Astrocyte (in vitro differentiated cells and primary cell): ENCODE measurements at regions not wholly inside any gene's neighbourhood (a gene's known extent, or its start where the extent isn't known, plus 50 kb on each side); places are given as distances from the start of the nearest gene placed in this dataset.

Experiments used
- DNase-seq: peaks from one replicate; pipeline ENCODE4 v3.0.0-alpha.2; 2010; ENCODE audit warnings: low read depth
- FAIRE-seq: peaks from 2 replicates; lab custom pipeline; 2011; peaks lifted over from hg19 to GRCh38; lab: Jason Lieb, UNC
- H2AFZ ChIP-seq: 2 replicates; pipeline ENCODE4 v1.6.0; 2012; ENCODE audit warnings: low read depth, low read length, inconsistent platforms
- H3K27ac ChIP-seq: 2 replicates; pipeline ENCODE4 v1.5.1; 2011; ENCODE audit warnings: low read depth, low read length, inconsistent platforms
- H3K27me3 ChIP-seq: 2 replicates; pipeline ENCODE4 v1.6.0; 2011; ENCODE audit warnings: low read length, inconsistent platforms; ENCODE audit not compliant: insufficient read depth
- H3K36me3 ChIP-seq: 2 replicates; pipeline ENCODE4 v1.5.1; 2011; ENCODE audit warnings: low read length, inconsistent platforms; ENCODE audit not compliant: insufficient read depth
- H3K4me1 ChIP-seq: 2 replicates; pipeline ENCODE4 v1.5.1; 2011; ENCODE audit warnings: low read length, inconsistent platforms; ENCODE audit not compliant: insufficient read depth
- H3K4me2 ChIP-seq: 2 replicates; pipeline ENCODE4 v1.6.0; 2012; ENCODE audit warnings: low read length, inconsistent platforms
- H3K4me3 ChIP-seq: 2 replicates; pipeline ENCODE4 v1.5.1; 2011; ENCODE audit warnings: low read depth, mild to moderate bottlenecking, low read length, inconsistent platforms; ENCODE audit not compliant: insufficient read depth
- H3K79me2 ChIP-seq: 2 replicates; pipeline ENCODE4 v1.6.0; 2012; ENCODE audit warnings: mild to moderate bottlenecking, low read length, inconsistent platforms; ENCODE audit not compliant: insufficient read depth
- H3K9ac ChIP-seq: 2 replicates; pipeline ENCODE4 v1.6.0; 2012; ENCODE audit warnings: mild to moderate bottlenecking, low read length, inconsistent platforms
- H3K9me3 ChIP-seq: 2 replicates; pipeline ENCODE4 v1.5.1; 2012; ENCODE audit warnings: low read depth, mild to moderate bottlenecking, low read length, inconsistent platforms; ENCODE audit not compliant: insufficient read depth
- H4K20me1 ChIP-seq: 2 replicates; pipeline ENCODE4 v1.6.0; 2012; ENCODE audit warnings: low read length, inconsistent platforms; ENCODE audit not compliant: insufficient read depth
- H3K27ac Mint-ChIP-seq: one replicate; pipeline ENCODE4 v1.8.0; 2021; ENCODE audit warnings: mild to moderate bottlenecking, mixed read lengths; ENCODE audit not compliant: unreplicated experiment
- H3K27me3 Mint-ChIP-seq: one replicate; pipeline ENCODE4 v1.8.0; 2021; ENCODE audit warnings: low read depth, mixed read lengths; ENCODE audit not compliant: unreplicated experiment
- H3K36me3 Mint-ChIP-seq: one replicate; pipeline ENCODE4 v1.8.0; 2021; ENCODE audit warnings: low read depth, mixed read lengths; ENCODE audit not compliant: unreplicated experiment
- H3K4me1 Mint-ChIP-seq: one replicate; pipeline ENCODE4 v1.8.0; 2021; ENCODE audit warnings: low read depth, mixed read lengths; ENCODE audit not compliant: unreplicated experiment
- H3K4me3 Mint-ChIP-seq: one replicate; pipeline ENCODE4 v1.8.0; 2021; ENCODE audit warnings: mild to moderate bottlenecking, moderate library complexity, mixed read lengths; ENCODE audit not compliant: unreplicated experiment
- H3K9me3 Mint-ChIP-seq: one replicate; pipeline ENCODE4 v1.8.0; 2021; ENCODE audit warnings: mild to moderate bottlenecking, mixed read lengths; ENCODE audit not compliant: unreplicated experiment
- CTCF ChIP-seq: IDR thresholded peaks from 2 replicates; pipeline ENCODE4 v1.5.1; 2011; ENCODE audit warnings: low read depth, mild to moderate bottlenecking, inconsistent platforms, low read length, moderate library complexity; ENCODE audit not compliant: insufficient read depth
- EZH2 ChIP-seq: IDR thresholded peaks from 2 replicates; pipeline ENCODE4 v1.6.1; 2012; ENCODE audit warnings: mild to moderate bottlenecking, low read length, inconsistent platforms; ENCODE audit not compliant: insufficient read depth

GRCh38 chr2:58664523-58665151 lies 423.5 kb upstream of the FANCL start:
- no peaks in the 10 kb centered on the region for H3K36me3 Mint-ChIP-seq
- H3K4me3 Mint-ChIP-seq, result no peak overlapping the region
- FAIRE-seq, result no peak
- Histone ChIP-seq H4K20me1 (no peaks in the 10 kb centered on the region), H3K4me1 (no peaks in the 10 kb centered on the region), H3K36me3 (no peaks in the 10 kb centered on the region), H3K79me2 (no peaks in the 10 kb centered on the region), H3K27ac (no peak overlapping the region), H3K9ac (no peak overlapping the region), H3K4me3 (no peak overlapping the region), H3K4me2 (no peak overlapping the region), H2AFZ (no peak overlapping the region), H3K9me3 (no peaks in the 10 kb centered on the region), H3K27me3 (no peaks in the 10 kb centered on the region)
- no peaks in the 10 kb centered on the region for H3K27me3 Mint-ChIP-seq
- TF ChIP-seq CTCF (no peak), EZH2 (no peak)
- H3K27ac Mint-ChIP-seq, result no peak overlapping the region
- no peak for DNase-seq
- no peaks in the 10 kb centered on the region for H3K9me3 Mint-ChIP-seq
- peaks cover 9% of the 10 kb centered on the region for H3K4me1 Mint-ChIP-seq

- FAIRE-seq, result no peak
Observed at GRCh38 chr2:58660046-58660445, 418.9 kb upstream of the FANCL start.

More at GRCh38 chr2:58660046-58660445, 418.9 kb upstream of the FANCL start:
- H3K79me2 ChIP-seq, result no peaks in the 10 kb centered on the region
- Mint-ChIP-seq H3K9me3 (no peaks in the 10 kb centered on the region), H3K27ac (no peak overlapping the region), H3K4me1 (peaks cover 4% of the 10 kb centered on the region), H3K27me3 (no peaks in the 10 kb centered on the region), H3K36me3 (no peaks in the 10 kb centered on the region), H3K4me3 (no peak overlapping the region)
- H3K27ac ChIP-seq, result no peak overlapping the region
- H3K4me2 ChIP-seq, result no peak overlapping the region
- no peaks in the 10 kb centered on the region for H3K36me3 ChIP-seq
- TF ChIP-seq EZH2 (no peak), CTCF (no peak)
- no peaks in the 10 kb centered on the region for H3K4me1 ChIP-seq
- no peaks in the 10 kb centered on the region for H3K27me3 ChIP-seq
- H2AFZ ChIP-seq, result no peak overlapping the region
- no peaks in the 10 kb centered on the region for H3K9me3 ChIP-seq
- H3K4me3 ChIP-seq, result no peak overlapping the region
- H4K20me1 ChIP-seq, result no peaks in the 10 kb centered on the region
- DNase-seq, result no peak
- H3K9ac ChIP-seq, result no peak overlapping the region
